IPS DF 4.7 (cell line): ENCODE measurements at regions not wholly inside any gene's neighbourhood (a gene's known extent, or its start where the extent isn't known, plus 50 kb on each side); places are given as distances from the start of the nearest gene placed in this dataset.
"Not testable (repeated sequence)": the region's sequence is repeated elsewhere in the genome, so short reads cannot be mapped to it uniquely, and the experiment has no call there.

Source experiments
- DNase-seq: peaks from one replicate; pipeline ENCODE4 v3.0.0-alpha.2; 2013; ENCODE audit warnings: low spot score; ENCODE audit errors: extremely low read depth

GRCh38 chr1:194833111-194833510 is 1646.7 kb upstream of the B3GALT2 start:
- DNase-seq = no peak

- not testable (repeated sequence) for DNase-seq
Observed at GRCh38 chr1:194831595-194831994, 1645.2 kb upstream of the B3GALT2 start.

- no peak for DNase-seq
Observed at GRCh38 chr1:194830387-194830786, 1644.0 kb upstream of the B3GALT2 start.

GRCh38 chr1:194829492-194829891 is 1643.1 kb upstream of the B3GALT2 start:
- DNase-seq = no peak

- DNase-seq = no peak
Observed at GRCh38 chr1:194825382-194825781, 1639.0 kb upstream of the B3GALT2 start.

- no peak for DNase-seq
Observed at GRCh38 chr1:194821091-194821490, 1634.7 kb upstream of the B3GALT2 start.

GRCh38 chr1:194818674-194819073 is 1632.3 kb upstream of the B3GALT2 start:
- no peak for DNase-seq

GRCh38 chr1:194816859-194817258 is 1630.4 kb upstream of the B3GALT2 start:
- no peak for DNase-seq

GRCh38 chr1:194813096-194813495 is 1626.7 kb upstream of the B3GALT2 start:
- no peak for DNase-seq

- DNase-seq = no peak
Observed at GRCh38 chr1:194809665-194810064, 1623.3 kb upstream of the B3GALT2 start.

GRCh38 chr1:194809215-194809614 is 1622.8 kb upstream of the B3GALT2 start:
- DNase-seq = no peak

- DNase-seq = no peak
Observed at GRCh38 chr1:194807530-194808220, 1621.3 kb upstream of the B3GALT2 start.

- DNase-seq = no peak
Observed at GRCh38 chr1:194802572-194802971, 1616.2 kb upstream of the B3GALT2 start.

GRCh38 chr1:194795917-194796593 is 1609.6 kb upstream of the B3GALT2 start:
- DNase-seq = no peak

- DNase-seq = no peak
Observed at GRCh38 chr1:194787001-194787400, 1600.6 kb upstream of the B3GALT2 start.

GRCh38 chr1:194786027-194786426 is 1599.6 kb upstream of the B3GALT2 start:
- DNase-seq = no peak

- DNase-seq = no peak
Observed at GRCh38 chr1:194776657-194777056, 1590.2 kb upstream of the B3GALT2 start.

- DNase-seq = no peak
Observed at GRCh38 chr1:194774535-194774934, 1588.1 kb upstream of the B3GALT2 start.

- no peak for DNase-seq
Observed at GRCh38 chr1:194755241-194755994, 1569.0 kb upstream of the B3GALT2 start.

- not testable (repeated sequence) for DNase-seq
Observed at GRCh38 chr1:194738843-194739242, 1552.4 kb upstream of the B3GALT2 start.

GRCh38 chr1:194734970-194735369 is 1548.6 kb upstream of the B3GALT2 start:
- DNase-seq = no peak

GRCh38 chr1:194731025-194731424 is 1544.6 kb upstream of the B3GALT2 start:
- no peak for DNase-seq
